SK-N-SH (cell line): ENCODE measurements at regions not wholly inside any gene's neighbourhood (a gene's known extent, or its start where the extent isn't known, plus 50 kb on each side); places are given as distances from the start of the nearest gene placed in this dataset.

Experiments
- CTCF ChIA-PET: fragments of 300-600, 350-600 bp; formaldehyde crosslinking; extraction: SDS; loops from one replicate; lab custom pipeline; 2021; lab: Yijun Ruan, JAX
- POLR2A ChIA-PET: fragments of 350-600 bp; sonication (Branson Sonifier 250); formaldehyde crosslinking; extraction: SDS; loops from one replicate; lab custom pipeline; 2020; ENCODE audit warnings: antibody characterized with exemption, inconsistent platforms; lab: Yijun Ruan, JAX
- DNase-seq: peaks from one replicate; pipeline ENCODE4 v3.0.0; 2012
- H2AFZ ChIP-seq: fragments of 200-600 bp; sonication (generic); 2 replicates; pipeline ENCODE4 v1.8.1; 2016; ENCODE audit warnings: antibody characterized with exemption, mild to moderate bottlenecking, low read depth
- H3F3A ChIP-seq: fragments of 200-600 bp; sonication (generic); replicated peaks from 2 replicates; pipeline ENCODE3; 2016; ENCODE audit warnings: antibody characterized with exemption, mild to moderate bottlenecking; ENCODE audit not compliant: insufficient read depth
- H3K27ac ChIP-seq, 2 experiments: fragments of 200-500 bp in 1 of 2; fragments of 200-600 bp in 1 of 2; sonication (Bioruptor generic) in 1 of 2; sonication (generic), shearing (Covaris generic) in 1 of 2; 2 replicates each; pipeline versions ENCODE4 v1.5.1 to v1.6.1; 2014 to 2016; ENCODE audit warnings: low read depth in 2 of 2, inconsistent platforms in 1 of 2, low read length in 1 of 2, mild to moderate bottlenecking in 1 of 2, mixed read lengths in 1 of 2
- H3K27me3 ChIP-seq: fragments of 200-600 bp; sonication (generic), shearing (Covaris generic); 2 replicates; pipeline ENCODE4 v1.6.1; 2016; ENCODE audit warnings: mixed run types; ENCODE audit not compliant: insufficient read depth
- H3K36me3 ChIP-seq, 2 experiments: fragments of 200-500 bp in 1 of 2; fragments of 200-600 bp in 1 of 2; sonication (Bioruptor generic) in 1 of 2; sonication (generic) in 1 of 2; replicated peaks in 1 of 2; 2 replicates each; pipeline versions ENCODE3 to v1.5.1; 2014 to 2016; ENCODE audit warnings: low read length in 1 of 2, mild to moderate bottlenecking in 1 of 2; ENCODE audit not compliant: insufficient read depth in 2 of 2, control insufficient read depth in 1 of 2
- H3K4me1 ChIP-seq, 2 experiments: fragments of 200-500 bp in 1 of 2; fragments of 200-600 bp in 1 of 2; sonication (Bioruptor generic) in 1 of 2; sonication (generic), shearing (Covaris generic) in 1 of 2; 2 replicates each; pipeline versions ENCODE4 v1.5.1 to v1.6.1; 2014 to 2016; ENCODE audit warnings: low read depth in 1 of 2, low read length in 1 of 2, mixed run types in 1 of 2; ENCODE audit not compliant: insufficient read depth in 2 of 2, control insufficient read depth in 1 of 2
- H3K4me2 ChIP-seq: fragments of 200-600 bp; sonication (generic), shearing (Covaris generic); 2 replicates; pipeline ENCODE4 v1.6.1; 2017; ENCODE audit warnings: mixed run types
- H3K4me3 ChIP-seq, 2 experiments: fragments of 200-500 bp in 1 of 2; fragments of 200-600 bp in 1 of 2; sonication (Bioruptor generic) in 1 of 2; sonication (generic), shearing (Covaris generic) in 1 of 2; 2 replicates each; pipeline versions ENCODE4 v1.5.1 to v1.8.1; 2014 to 2016; ENCODE audit warnings: low read depth in 2 of 2, inconsistent platforms in 1 of 2, low read length in 1 of 2, mild to moderate bottlenecking in 1 of 2, mixed read lengths in 1 of 2, moderate library complexity in 1 of 2
- H3K79me2 ChIP-seq: fragments of 200-600 bp; sonication (generic); 2 replicates; pipeline ENCODE4 v1.8.1; 2017; ENCODE audit warnings: mild to moderate bottlenecking; ENCODE audit not compliant: insufficient read depth
- H3K9ac ChIP-seq: fragments of 200-600 bp; sonication (generic); 2 replicates; pipeline ENCODE4 v1.6.1; 2017; ENCODE audit warnings: mixed run types
- H3K9me2 ChIP-seq: fragments of 200-600 bp; sonication (generic); 2 replicates; pipeline ENCODE4 v1.6.1; 2017; ENCODE audit warnings: mixed run types
- H3K9me3 ChIP-seq: fragments of 200-600 bp; sonication (generic); 2 replicates; pipeline ENCODE4 v1.6.1; 2017; ENCODE audit warnings: mixed run types, mild to moderate bottlenecking, moderate library complexity
- H4K20me1 ChIP-seq: fragments of 200-600 bp; sonication (generic); 2 replicates; pipeline ENCODE4 v1.6.1; 2017; ENCODE audit warnings: mild to moderate bottlenecking, mixed run types; ENCODE audit not compliant: insufficient read depth
- EZH2phosphoT487 ChIP-seq: fragments of 200-600 bp; sonication (generic); IDR thresholded peaks from 2 replicates; pipeline ENCODE4 v1.6.1; 2017; ENCODE audit warnings: low read depth, mixed run types, mild to moderate bottlenecking, antibody characterized with exemption, moderate library complexity, borderline replicate concordance
- FOSL2 ChIP-seq: IDR thresholded peaks from 2 replicates; pipeline ENCODE4 v1.4.0; 2012; ENCODE audit warnings: low read depth, mild to moderate bottlenecking, moderate library complexity, borderline replicate concordance
- FOXJ3 ChIP-seq: sonication (generic); formaldehyde crosslinking; IDR thresholded peaks from 2 replicates; pipeline ENCODE4 v1.5.1; 2020; ENCODE audit warnings: mild to moderate bottlenecking, missing genetic modification reagents
- FOXM1 ChIP-seq: IDR thresholded peaks from 2 replicates; pipeline ENCODE4 v1.4.0; 2012; ENCODE audit warnings: low read depth, mild to moderate bottlenecking
- GATA2 ChIP-seq: sonication (generic); formaldehyde crosslinking; IDR thresholded peaks from 2 replicates; pipeline ENCODE4 v1.5.0; 2020; ENCODE audit warnings: mild to moderate bottlenecking, missing genetic modification reagents
- IRF3 ChIP-seq: fragments of 150-350 bp; IDR thresholded peaks from 2 replicates; pipeline ENCODE4 v1.6.1; 2016; ENCODE audit warnings: mild to moderate bottlenecking, low read depth, low read length
- MAX ChIP-seq: IDR thresholded peaks from 2 replicates; pipeline ENCODE4 v1.4.0; 2012; ENCODE audit warnings: low read depth
- RAD21 ChIP-seq: IDR thresholded peaks from 2 replicates; pipeline ENCODE4 v1.6.1; 2012; ENCODE audit warnings: mild to moderate bottlenecking, low read length
- RCOR1 ChIP-seq: fragments of 150-350 bp; IDR thresholded peaks from 2 replicates; pipeline ENCODE4 v1.6.1; 2017; ENCODE audit warnings: antibody characterized with exemption, low read length
- RFX5 ChIP-seq: IDR thresholded peaks from 2 replicates; pipeline ENCODE4 v1.6.1; 2012; ENCODE audit warnings: mild to moderate bottlenecking, improper control_type of control experiment, low read length
- RXRA ChIP-seq: IDR thresholded peaks from 2 replicates; pipeline ENCODE4 v1.4.0; 2012; ENCODE audit warnings: low read depth, mild to moderate bottlenecking, borderline replicate concordance
- SIN3A ChIP-seq: IDR thresholded peaks from 2 replicates; pipeline ENCODE4 v1.6.1; 2012; ENCODE audit warnings: low read depth, mild to moderate bottlenecking, low read length, moderate library complexity, borderline replicate concordance
- TEAD4 ChIP-seq: IDR thresholded peaks from 2 replicates; pipeline ENCODE4 v1.4.0; 2012; ENCODE audit warnings: mild to moderate bottlenecking, borderline replicate concordance; ENCODE audit not compliant: insufficient read depth
- YY1 ChIP-seq: IDR thresholded peaks from 2 replicates; pipeline ENCODE4 v1.4.0; 2012; ENCODE audit warnings: low read depth, mild to moderate bottlenecking
- WGBS: methylation state at CpG from one replicate; pipeline ENCODE4 v1.1.6; 2017; ENCODE audit warnings: low lambda C conversion rate; 5-methylcytosine and 5-hydroxymethylcytosine counted together
- TF ChIP-seq, protein P1 (sequence below): fragments of 200-600 bp; sonication (generic); IDR thresholded peaks from 2 replicates; pipeline ENCODE4 v1.6.1; 2017; ENCODE audit warnings: antibody characterized with exemption, mild to moderate bottlenecking, moderate library complexity
- TF ChIP-seq, protein P2 (sequence below): fragments of 150-350 bp; IDR thresholded peaks from 2 replicates; pipeline ENCODE4 v1.6.1; 2017; ENCODE audit warnings: antibody characterized with exemption, low read length, low read depth, borderline replicate concordance
- TF ChIP-seq, protein P3 (sequence below): IDR thresholded peaks from 2 replicates; pipeline ENCODE4 v1.4.0; 2012; ENCODE audit warnings: low read depth, borderline replicate concordance

- TF ChIP-seq, protein P1, sequence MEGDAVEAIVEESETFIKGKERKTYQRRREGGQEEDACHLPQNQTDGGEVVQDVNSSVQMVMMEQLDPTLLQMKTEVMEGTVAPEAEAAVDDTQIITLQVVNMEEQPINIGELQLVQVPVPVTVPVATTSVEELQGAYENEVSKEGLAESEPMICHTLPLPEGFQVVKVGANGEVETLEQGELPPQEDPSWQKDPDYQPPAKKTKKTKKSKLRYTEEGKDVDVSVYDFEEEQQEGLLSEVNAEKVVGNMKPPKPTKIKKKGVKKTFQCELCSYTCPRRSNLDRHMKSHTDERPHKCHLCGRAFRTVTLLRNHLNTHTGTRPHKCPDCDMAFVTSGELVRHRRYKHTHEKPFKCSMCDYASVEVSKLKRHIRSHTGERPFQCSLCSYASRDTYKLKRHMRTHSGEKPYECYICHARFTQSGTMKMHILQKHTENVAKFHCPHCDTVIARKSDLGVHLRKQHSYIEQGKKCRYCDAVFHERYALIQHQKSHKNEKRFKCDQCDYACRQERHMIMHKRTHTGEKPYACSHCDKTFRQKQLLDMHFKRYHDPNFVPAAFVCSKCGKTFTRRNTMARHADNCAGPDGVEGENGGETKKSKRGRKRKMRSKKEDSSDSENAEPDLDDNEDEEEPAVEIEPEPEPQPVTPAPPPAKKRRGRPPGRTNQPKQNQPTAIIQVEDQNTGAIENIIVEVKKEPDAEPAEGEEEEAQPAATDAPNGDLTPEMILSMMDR: no peak
- TF ChIP-seq FOXJ3 (no peak), FOSL2 (no peak), EZH2phosphoT487 (no peak), RAD21 (no peak), RCOR1 (no peak), YY1 (no peak), RXRA (no peak)
Observed at GRCh38 chr4:122091836-122092405, 60.2 kb upstream of the BLTP1 start (continued).

DNA sequence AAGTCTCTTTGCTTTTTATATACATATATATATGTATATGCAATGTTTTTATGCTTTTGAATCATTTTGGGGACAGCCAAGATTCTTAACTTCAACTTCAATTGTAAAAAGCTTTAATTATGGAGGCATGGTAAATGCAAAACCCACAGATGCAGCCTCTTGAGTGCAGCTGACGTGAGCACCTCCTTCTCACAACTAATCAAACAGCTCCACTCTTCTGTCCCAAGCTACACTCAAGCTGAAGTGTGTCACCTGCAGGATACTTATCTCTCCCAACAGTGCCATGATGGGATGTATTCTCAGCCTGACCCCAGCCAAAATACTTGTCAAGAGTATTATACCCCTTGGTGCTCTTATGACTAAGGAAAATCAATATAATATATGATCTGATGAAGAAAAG lies 60.7 kb upstream of the BLTP1 start:
- DNase-seq: no peak
- Histone ChIP-seq H3K9me2 (no peaks in the 10 kb centered on the region), H3K27ac (no peak overlapping the region), H3K4me3 (no peak overlapping the region), H3K9me3 (no peaks in the 10 kb centered on the region), H3K4me2 (no peak overlapping the region), H3K9ac (no peak overlapping the region), H3F3A (no peaks in the 10 kb centered on the region), H4K20me1 (no peaks in the 10 kb centered on the region), H3K27me3 (no peaks in the 10 kb centered on the region; the same call in 1 of the 2 replicates), H2AFZ (no peak overlapping the region), H3K36me3 (no peaks in the 10 kb centered on the region), H3K4me1 (no peaks in the 10 kb centered on the region), H3K79me2 (no peaks in the 10 kb centered on the region)
- CTCF ChIA-PET: interaction anchor here (1.0 kb wide), 1 partner anchor 11 kb away, joined by 3 read pairs; no protein-coding TSS in a partner anchor
- POLR2A ChIA-PET: no interaction called here
- 5% methylated on average over 1 of the region's 1 CpG for WGBS
- TF ChIP-seq, protein P2, sequence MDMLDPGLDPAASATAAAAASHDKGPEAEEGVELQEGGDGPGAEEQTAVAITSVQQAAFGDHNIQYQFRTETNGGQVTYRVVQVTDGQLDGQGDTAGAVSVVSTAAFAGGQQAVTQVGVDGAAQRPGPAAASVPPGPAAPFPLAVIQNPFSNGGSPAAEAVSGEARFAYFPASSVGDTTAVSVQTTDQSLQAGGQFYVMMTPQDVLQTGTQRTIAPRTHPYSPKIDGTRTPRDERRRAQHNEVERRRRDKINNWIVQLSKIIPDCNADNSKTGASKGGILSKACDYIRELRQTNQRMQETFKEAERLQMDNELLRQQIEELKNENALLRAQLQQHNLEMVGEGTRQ: no peak
- no peak for TF ChIP-seq FOXM1
- no peak for TF ChIP-seq YY1
- no peak for TF ChIP-seq FOXJ3

GRCh38 chr4:122090989-122091388 lies 61.1 kb upstream of the BLTP1 start:
- CTCF ChIA-PET: no interaction called here
- POLR2A ChIA-PET: no interaction called here
- 26% methylated on average over 1 of the region's 1 CpG for WGBS
- no peak for TF ChIP-seq GATA2 (CRISPR knock-in tag)
- no peak for TF ChIP-seq SIN3A
- TF ChIP-seq MAX: no peak
- TF ChIP-seq RFX5: no peak
- TF ChIP-seq IRF3: no peak
- TF ChIP-seq TEAD4: no peak
- TF ChIP-seq, protein P3, sequence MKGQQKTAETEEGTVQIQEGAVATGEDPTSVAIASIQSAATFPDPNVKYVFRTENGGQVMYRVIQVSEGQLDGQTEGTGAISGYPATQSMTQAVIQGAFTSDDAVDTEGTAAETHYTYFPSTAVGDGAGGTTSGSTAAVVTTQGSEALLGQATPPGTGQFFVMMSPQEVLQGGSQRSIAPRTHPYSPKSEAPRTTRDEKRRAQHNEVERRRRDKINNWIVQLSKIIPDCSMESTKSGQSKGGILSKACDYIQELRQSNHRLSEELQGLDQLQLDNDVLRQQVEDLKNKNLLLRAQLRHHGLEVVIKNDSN: no peak
- TF ChIP-seq FOSL2: no peak
- no peak for TF ChIP-seq RAD21

More at GRCh38 chr4:122090989-122091388, 61.1 kb upstream of the BLTP1 start:
- no peak overlapping the region for H2AFZ ChIP-seq
- no peaks in the 10 kb centered on the region for H3K9me2 ChIP-seq
- H3K4me2 ChIP-seq: no peak overlapping the region
- H3K36me3 ChIP-seq: no peaks in the 10 kb centered on the region
- no peaks in the 10 kb centered on the region for H4K20me1 ChIP-seq
- H3F3A ChIP-seq: no peaks in the 10 kb centered on the region
- no peaks in the 10 kb centered on the region for H3K9me3 ChIP-seq
- H3K9ac ChIP-seq: no peak overlapping the region
- no peak for DNase-seq
- H3K27ac ChIP-seq: no peak overlapping the region
- H3K79me2 ChIP-seq: no peaks in the 10 kb centered on the region
- H3K4me1 ChIP-seq: no peaks in the 10 kb centered on the region
- no peaks in the 10 kb centered on the region; the same call in 1 of the 2 replicates for H3K27me3 ChIP-seq
- no peak overlapping the region for H3K4me3 ChIP-seq
